Adrenal gland (tissue), 9 donors: ENCODE measurements at regions not wholly inside any gene's neighbourhood (a gene's known extent, or its start where the extent isn't known, plus 50 kb on each side); places are given as distances from the start of the nearest gene placed in this dataset.

ENCODE experiments used
- DNase-seq, 7 donors: peaks; one replicate each; pipeline ENCODE4 v3.0.0-alpha.2; 2019 to 2020
- H3K27ac ChIP-seq, 5 donors: fragments of 200-600 bp; sonication (generic) in 4 of 5; 1 replicate in 3 of 5; 2 replicates in 2 of 5; pipeline versions ENCODE4 v1.5.1 to v1.8.0; 2016 to 2020; ENCODE audit warnings: mild to moderate bottlenecking in 1 of 5
- H3K27me3 ChIP-seq: fragments of 200-600 bp; 2 replicates; pipeline ENCODE4 v1.8.0; 2021
- H3K36me3 ChIP-seq, 2 donors: fragments of 200-600 bp; replicated peaks in 1 of 2; 1 replicate in 1 of 2; 2 replicates in 1 of 2; pipeline versions ENCODE4 v1.5.1 to v1.8.0; 2018 to 2022
- H3K4me1 ChIP-seq, 2 donors: fragments of 200-600 bp; replicated peaks in 1 of 2; 1 replicate in 1 of 2; 2 replicates in 1 of 2; pipeline versions ENCODE4 v1.5.1 to v1.8.0; 2018 to 2021
- H3K4me3 ChIP-seq, 4 donors: fragments of 200-600 bp; sonication (generic) in 3 of 4; one replicate each; pipeline ENCODE4 v1.5.1; 2016 to 2018
- H3K9me3 ChIP-seq, 3 donors: fragments of 200-600 bp; sonication (generic) in 1 of 3; replicated peaks in 1 of 3; 1 replicate in 2 of 3; 2 replicates in 1 of 3; pipeline versions ENCODE4 v1.5.1 to v1.8.0; 2016 to 2021
- CTCF ChIP-seq, 6 experiments: fragments of 450-650 bp in 4 of 6; fragments of 200-600 bp in 2 of 6; sonication (generic) in 1 of 6; IDR thresholded peaks; 1 replicate in 5 of 6; 2 replicates in 1 of 6; pipeline versions ENCODE4 v1.5.1 to v1.8.0; 2016 to 2021; ENCODE audit warnings: antibody characterized with exemption in 6 of 6, mild to moderate bottlenecking in 2 of 6, moderate library complexity in 1 of 6
- POLR2A ChIP-seq, 2 donors: fragments of 450-650 bp; IDR thresholded peaks; one replicate each; pipeline ENCODE4 v1.6.1; 2017; ENCODE audit warnings: antibody characterized with exemption in 2 of 2, mild to moderate bottlenecking in 2 of 2, moderate library complexity in 1 of 2
- WGBS, 4 donors: extraction: QIAGEN DNeasy Blood & Tissue Kit in 2 of 4; methylation state at CpG; one replicate each; pipeline versions ENCODE4 v1.1.5 to v1.1.7; 2013 to 2017; 5-methylcytosine and 5-hydroxymethylcytosine counted together
- intact Hi-C, 2 donors: fragments of 100-400 bp; cut with DNase I; formaldehyde crosslinking; loops; one replicate each; pipeline versions ENCODE4 v1.14.1 to v1.15.0; 2022 to 2023
- donor health status: healthy with polysubstance abuse.
- donor health status: Bipolar disorder and iron deficiency.
- donor health status: DM: yes; HTN: yes; CAD: no.
- donor health status: DM: no; HTN: no; CAD: no.
- donor health status: DM: no; HTN: no; CAD: no.

- Histone ChIP-seq H3K4me1 (no peaks in the 10 kb centered on the region), H3K27me3 (no peaks in the 10 kb centered on the region), H3K27ac (no peak overlapping the region), H3K4me3 (no peak overlapping the region), H3K9me3 (no peaks in the 10 kb centered on the region), H3K36me3 (no peaks in the 10 kb centered on the region)
- no peak for DNase-seq
- TF ChIP-seq POLR2A (IDR thresholded peaks at IDR 0.05) = no peak
- no peak for TF ChIP-seq CTCF (IDR thresholded peaks at IDR 0.05)
- intact Hi-C loops = no loop called here
- 89 to 90% (median 89%) methylated on average over 16 to 34 of the region's 34 CpGs for WGBS, 4 donors
Observed at GRCh38 chr13:87078947-87079795, 592.0 kb upstream of the SLITRK5 start.

GRCh38 chr13:87080100-87080779 lies 590.9 kb upstream of the SLITRK5 start:
- no peak overlapping the region for H3K4me3 ChIP-seq
- H3K9me3 ChIP-seq = no peaks in the 10 kb centered on the region
- no peaks in the 10 kb centered on the region for H3K36me3 ChIP-seq
- no peak overlapping the region for H3K27ac ChIP-seq
- 88 to 92% (median 90%) methylated on average over 18 to 27 of the region's 27 CpGs for WGBS, 4 donors
- H3K4me1 ChIP-seq = no peaks in the 10 kb centered on the region
- no peak for DNase-seq
- no peaks in the 10 kb centered on the region for H3K27me3 ChIP-seq
- no peak for TF ChIP-seq POLR2A (IDR thresholded peaks at IDR 0.05)
- no peak for TF ChIP-seq CTCF (IDR thresholded peaks at IDR 0.05)
- intact Hi-C loops = no loop called here

- Histone ChIP-seq H3K27ac (no peak overlapping the region), H3K9me3 (no peaks in the 10 kb centered on the region), H3K27me3 (no peaks in the 10 kb centered on the region), H3K4me3 (no peak overlapping the region), H3K4me1 (no peaks in the 10 kb centered on the region), H3K36me3 (no peaks in the 10 kb centered on the region)
- WGBS, 4 donors = 85 to 92% (median 86%) methylated on average over 5 of the region's 5 CpGs
- TF ChIP-seq CTCF (IDR thresholded peaks at IDR 0.05) (no peak), POLR2A (IDR thresholded peaks at IDR 0.05) (no peak)
- intact Hi-C loops = no loop called here
- no peak for DNase-seq
Observed at GRCh38 chr13:87084192-87084591, 587.0 kb upstream of the SLITRK5 start.

GRCh38 chr13:87087741-87088140 lies 583.4 kb upstream of the SLITRK5 start:
- Histone ChIP-seq H3K27ac (no peak overlapping the region), H3K27me3 (no peaks in the 10 kb centered on the region), H3K4me1 (no peaks in the 10 kb centered on the region), H3K36me3 (no peaks in the 10 kb centered on the region), H3K4me3 (no peak overlapping the region), H3K9me3 (no peaks in the 10 kb centered on the region)
- no peak for DNase-seq
- intact Hi-C loops = no loop called here
- WGBS, 4 donors = 72 to 80% (median 77%) methylated on average over 2 of the region's 2 CpGs
- no peak for TF ChIP-seq POLR2A (IDR thresholded peaks at IDR 0.05)
